Neutrophil (primary cell): ENCODE measurements at regions not wholly inside any gene's neighbourhood (a gene's known extent, or its start where the extent isn't known, plus 50 kb on each side); places are given as distances from the start of the nearest gene placed in this dataset.

Experiments
- H3K27ac ChIP-seq: fragments of 200-600 bp; sonication (generic); 2 replicates; pipeline ENCODE4 v1.5.1; 2016; ENCODE audit warnings: mild to moderate bottlenecking, moderate library complexity
- H3K27me3 ChIP-seq: fragments of 200-600 bp; sonication (generic); 2 replicates; pipeline ENCODE4 v1.6.0; 2016; ENCODE audit warnings: mild to moderate bottlenecking
- H3K36me3 ChIP-seq: fragments of 200-600 bp; sonication (generic); 2 replicates; pipeline ENCODE4 v1.5.1; 2017
- H3K4me1 ChIP-seq, 2 experiments: fragments of 200-600 bp in 1 of 2; sonication (generic) in 1 of 2; 1 replicate in 1 of 2; 2 replicates in 1 of 2; pipeline versions ENCODE4 v1.5.1 to v1.6.1; 2013 to 2016; ENCODE audit warnings: low read depth in 1 of 2, low read length in 1 of 2, mild to moderate bottlenecking in 1 of 2, moderate library complexity in 1 of 2; ENCODE audit not compliant: control insufficient read depth in 1 of 2, insufficient read depth in 1 of 2
- H3K4me3 ChIP-seq, 2 experiments: fragments of 200-600 bp in 1 of 2; sonication (generic) in 1 of 2; 1 replicate in 1 of 2; 2 replicates in 1 of 2; pipeline ENCODE4 v1.5.1; 2013 to 2016; ENCODE audit warnings: low read depth in 1 of 2, low read length in 1 of 2, mild to moderate bottlenecking in 1 of 2, moderate library complexity in 1 of 2
- H3K9me3 ChIP-seq: fragments of 200-600 bp; sonication (generic); 2 replicates; pipeline ENCODE4 v1.5.1; 2016
- TF ChIP-seq, protein P1 (sequence below): fragments of 200-600 bp; sonication (generic); IDR thresholded peaks from 2 replicates; pipeline ENCODE4 v1.5.1; 2016; ENCODE audit warnings: antibody characterized with exemption

GRCh38 chr9:29685531-29685930, 2112.2 kb upstream of the C9orf72 start:
- Histone ChIP-seq H3K36me3 (no peaks in the 10 kb centered on the region), H3K27ac (no peak overlapping the region), H3K9me3 (no peaks in the 10 kb centered on the region), H3K27me3 (no peaks in the 10 kb centered on the region), H3K4me1 (no peaks in the 10 kb centered on the region), H3K4me3 (no peak overlapping the region)
- TF ChIP-seq, protein P1, sequence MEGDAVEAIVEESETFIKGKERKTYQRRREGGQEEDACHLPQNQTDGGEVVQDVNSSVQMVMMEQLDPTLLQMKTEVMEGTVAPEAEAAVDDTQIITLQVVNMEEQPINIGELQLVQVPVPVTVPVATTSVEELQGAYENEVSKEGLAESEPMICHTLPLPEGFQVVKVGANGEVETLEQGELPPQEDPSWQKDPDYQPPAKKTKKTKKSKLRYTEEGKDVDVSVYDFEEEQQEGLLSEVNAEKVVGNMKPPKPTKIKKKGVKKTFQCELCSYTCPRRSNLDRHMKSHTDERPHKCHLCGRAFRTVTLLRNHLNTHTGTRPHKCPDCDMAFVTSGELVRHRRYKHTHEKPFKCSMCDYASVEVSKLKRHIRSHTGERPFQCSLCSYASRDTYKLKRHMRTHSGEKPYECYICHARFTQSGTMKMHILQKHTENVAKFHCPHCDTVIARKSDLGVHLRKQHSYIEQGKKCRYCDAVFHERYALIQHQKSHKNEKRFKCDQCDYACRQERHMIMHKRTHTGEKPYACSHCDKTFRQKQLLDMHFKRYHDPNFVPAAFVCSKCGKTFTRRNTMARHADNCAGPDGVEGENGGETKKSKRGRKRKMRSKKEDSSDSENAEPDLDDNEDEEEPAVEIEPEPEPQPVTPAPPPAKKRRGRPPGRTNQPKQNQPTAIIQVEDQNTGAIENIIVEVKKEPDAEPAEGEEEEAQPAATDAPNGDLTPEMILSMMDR, result no peak

- Histone ChIP-seq H3K4me1 (no peaks in the 10 kb centered on the region), H3K27ac (no peak overlapping the region), H3K27me3 (no peaks in the 10 kb centered on the region), H3K36me3 (no peaks in the 10 kb centered on the region), H3K9me3 (no peaks in the 10 kb centered on the region), H3K4me3 (no peak overlapping the region)
- TF ChIP-seq, protein P1, result no peak
These were observed 2117.9 kb upstream of the C9orf72 start for GRCh38 chr9:29691145-29691544.

DNA sequence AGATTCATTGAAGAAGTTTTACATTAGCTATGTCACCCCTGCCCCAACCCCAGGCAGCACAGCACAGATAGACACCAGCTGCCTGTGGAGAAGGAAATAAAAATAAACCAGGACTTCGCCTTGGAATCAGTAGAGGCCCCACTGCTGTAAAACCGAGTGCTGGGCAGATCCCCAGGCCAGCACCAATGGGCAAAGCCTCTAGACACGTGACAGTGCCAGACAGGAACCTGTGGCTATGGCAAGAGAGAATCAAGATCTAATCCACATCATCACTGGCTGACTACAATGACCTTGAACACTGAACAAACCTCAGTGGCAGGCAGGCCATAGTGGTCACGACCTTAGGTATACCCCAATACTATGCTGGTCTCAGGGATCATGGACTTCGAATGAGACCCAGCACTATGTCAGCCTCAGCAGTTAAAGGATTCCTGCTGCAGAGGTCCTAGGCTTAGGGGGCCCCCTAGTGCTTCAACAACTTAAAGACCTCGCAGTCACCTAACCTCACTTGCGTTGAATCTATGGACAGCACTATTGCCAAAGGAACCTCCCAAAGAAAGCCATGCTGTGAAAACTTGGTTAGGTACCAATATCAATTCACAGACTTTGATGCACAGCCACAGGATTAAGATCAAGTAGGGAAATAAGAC, 2118.6 kb upstream of the C9orf72 start:
- Histone ChIP-seq H3K27me3 (no peaks in the 10 kb centered on the region), H3K9me3 (no peaks in the 10 kb centered on the region), H3K4me3 (no peak overlapping the region), H3K27ac (no peak overlapping the region), H3K36me3 (no peaks in the 10 kb centered on the region), H3K4me1 (no peaks in the 10 kb centered on the region)
- TF ChIP-seq, protein P1, result no peak

GRCh38 chr9:29697011-29697410, 2123.7 kb upstream of the C9orf72 start:
- no peak overlapping the region for H3K27ac ChIP-seq
- no peaks in the 10 kb centered on the region for H3K27me3 ChIP-seq
- no peaks in the 10 kb centered on the region for H3K9me3 ChIP-seq
- TF ChIP-seq, protein P1, result no peak
- no peaks in the 10 kb centered on the region for H3K36me3 ChIP-seq
- H3K4me3 ChIP-seq, result no peak overlapping the region
- no peaks in the 10 kb centered on the region for H3K4me1 ChIP-seq

DNA sequence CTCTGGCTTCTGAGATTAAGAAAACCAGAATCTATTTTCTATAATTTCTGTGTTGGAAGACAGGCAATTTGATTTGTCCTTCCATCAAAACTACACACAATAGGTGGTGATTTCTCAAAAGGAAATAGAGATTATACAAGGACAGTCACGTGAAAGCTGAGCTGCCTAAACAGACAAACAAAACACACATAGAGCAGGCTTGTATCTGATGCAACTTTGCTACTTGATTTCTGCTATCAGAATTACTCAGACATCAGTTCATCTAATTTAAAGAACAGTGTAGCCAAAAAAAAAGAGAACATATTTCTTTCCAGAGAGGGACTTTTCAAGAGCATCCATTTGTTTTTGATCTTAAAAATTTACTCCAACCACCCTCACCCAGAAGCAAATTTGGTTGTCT, 2128.3 kb upstream of the C9orf72 start:
- Histone ChIP-seq H3K27ac (no peak overlapping the region), H3K27me3 (no peaks in the 10 kb centered on the region), H3K9me3 (no peaks in the 10 kb centered on the region), H3K36me3 (no peaks in the 10 kb centered on the region), H3K4me3 (no peak overlapping the region), H3K4me1 (no peaks in the 10 kb centered on the region)
- TF ChIP-seq, protein P1, result no peak
